Ovary (tissue), 7 donors: ENCODE measurements at regions not wholly inside any gene's neighbourhood (a gene's known extent, or its start where the extent isn't known, plus 50 kb on each side); places are given as distances from the start of the nearest gene placed in this dataset.
"Not testable (repeated sequence)": the region's sequence is repeated elsewhere in the genome, so short reads cannot be mapped to it uniquely, and the experiment has no call there.

Source experiments
- DNase-seq, 5 donors: peaks; one replicate each; pipeline ENCODE4 v3.0.0-alpha.2; 2019 to 2020
- H3K27ac ChIP-seq, 2 donors: fragments of 200-600 bp; one replicate each; pipeline versions ENCODE4 v1.5.1 to v1.8.0; 2019 to 2022
- H3K27me3 ChIP-seq: fragments of 200-600 bp; one replicate; pipeline ENCODE4 v1.8.0; 2022
- H3K36me3 ChIP-seq: fragments of 200-600 bp; sonication (generic); one replicate; pipeline ENCODE4 v1.5.1; 2019
- H3K4me1 ChIP-seq: one replicate; pipeline ENCODE4 v1.8.1; 2013; ENCODE audit warnings: mild to moderate bottlenecking, moderate library complexity; ENCODE audit not compliant: insufficient read depth
- H3K4me3 ChIP-seq: fragments of 200-600 bp; sonication (generic); one replicate; pipeline ENCODE4 v1.5.1; 2017
- H3K9me3 ChIP-seq, 2 donors: fragments of 200-600 bp in 1 of 2; sonication (generic) in 1 of 2; one replicate each; pipeline versions ENCODE4 v1.5.1 to v1.8.1; 2013 to 2019; ENCODE audit warnings: mild to moderate bottlenecking in 1 of 2, moderate library complexity in 1 of 2
- CTCF ChIP-seq, 3 donors: fragments of 450-650 bp in 2 of 3; fragments of 200-600 bp in 1 of 3; IDR thresholded peaks; one replicate each; pipeline versions ENCODE4 v1.5.1 to v1.8.0; 2016 to 2022; ENCODE audit warnings: antibody characterized with exemption in 3 of 3, mild to moderate bottlenecking in 1 of 3
- EP300 ChIP-seq: sonication (generic); formaldehyde crosslinking; IDR thresholded peaks from one replicate; pipeline ENCODE4 v1.6.1; 2017; ENCODE audit warnings: antibody characterized with exemption
- POLR2A ChIP-seq: fragments of 450-650 bp; IDR thresholded peaks from one replicate; pipeline ENCODE4 v1.6.1; 2017; ENCODE audit warnings: antibody characterized with exemption, mild to moderate bottlenecking, moderate library complexity
- WGBS, 3 donors: extraction: QIAGEN DNeasy Blood & Tissue Kit in 1 of 3; methylation state at CpG; one replicate each; pipeline versions ENCODE4 v1.1.5 to v1.1.7; 2013 to 2017; 5-methylcytosine and 5-hydroxymethylcytosine counted together
- intact Hi-C, 4 donors: fragments of 100-400 bp; cut with DNase I; formaldehyde crosslinking; loops; one replicate each; pipeline versions ENCODE4 v1.11.0 to v1.15.1; 2022 to 2023
- donor health status: DM: no; HTN: no; CAD: no; lungs with moderate emphysema.
- donor health status: DM: no; HTN: no; CAD: no.
- donor health status: Bipolar disorder and iron deficiency.
- donor health status: DM: no; HTN: no; CAD: no.
- donor health status: DM: yes; HTN: yes; CAD: no.

- Histone ChIP-seq H3K4me1 (no peaks in the 10 kb centered on the region), H3K27me3 (no peaks in the 10 kb centered on the region), H3K36me3 (no peaks in the 10 kb centered on the region), H3K27ac (no peak overlapping the region), H3K4me3 (no peak overlapping the region), H3K9me3 (no peaks in the 10 kb centered on the region)
- DNase-seq = no peak
- TF ChIP-seq POLR2A (no peak), CTCF (IDR thresholded peaks at IDR 0.05) (no peak), EP300 (no peak)
- 82 to 90% (median 82%) methylated on average over 3 of the region's 3 CpGs for WGBS, 3 donors
- intact Hi-C loops = no loop called here
These were observed 81.1 kb upstream of the ESRRB start for GRCh38 chr14:76294876-76295275.

GRCh38 chr14:76298896-76299295 lies 77.0 kb upstream of the ESRRB start:
- no peak for TF ChIP-seq CTCF (IDR thresholded peaks at IDR 0.05)
- TF ChIP-seq POLR2A = no peak
- no peak for TF ChIP-seq EP300
- Histone ChIP-seq H3K4me3 (no peak overlapping the region), H3K9me3 (no peaks in the 10 kb centered on the region), H3K36me3 (no peaks in the 10 kb centered on the region), H3K4me1 (no peaks in the 10 kb centered on the region), H3K27ac (no peak overlapping the region), H3K27me3 (no peaks in the 10 kb centered on the region)
- no peak for DNase-seq
- WGBS, 3 donors = 88 to 92% (median 90%) methylated on average over 5 of the region's 5 CpGs
- intact Hi-C loops = no loop called here

- H3K27me3 ChIP-seq, H3K4me3 ChIP-seq, H3K4me1 ChIP-seq, DNase-seq, H3K36me3 ChIP-seq, H3K9me3 ChIP-seq, intact Hi-C loops, H3K27ac ChIP-seq: not testable (repeated sequence)
- 77 to 81% (median 78%) methylated on average over 7 of the region's 7 CpGs for WGBS, 3 donors
These were observed 72.7 kb upstream of the ESRRB start for GRCh38 chr14:76303188-76303587.

GRCh38 chr14:76304536-76305267 lies 71.2 kb upstream of the ESRRB start:
- TF ChIP-seq CTCF (IDR thresholded peaks at IDR 0.05) = no peak
- no peak for TF ChIP-seq POLR2A
- no peak for TF ChIP-seq EP300
- intact Hi-C loops = no loop called here
- H3K36me3 ChIP-seq = no peaks in the 10 kb centered on the region
- H3K4me3 ChIP-seq = no peak overlapping the region
- WGBS, 3 donors = 77 to 81% (median 78%) methylated on average over 7 of the region's 7 CpGs
- H3K27ac ChIP-seq = no peak overlapping the region
- no peaks in the 10 kb centered on the region for H3K4me1 ChIP-seq
- H3K27me3 ChIP-seq = no peaks in the 10 kb centered on the region
- no peak for DNase-seq
- H3K9me3 ChIP-seq = no peaks in the 10 kb centered on the region

GRCh38 chr14:76305268-76305826 lies 70.6 kb upstream of the ESRRB start:
- Histone ChIP-seq H3K9me3 (no peaks in the 10 kb centered on the region), H3K27me3 (no peaks in the 10 kb centered on the region), H3K4me1 (no peaks in the 10 kb centered on the region), H3K27ac (no peak overlapping the region), H3K4me3 (no peak overlapping the region), H3K36me3 (no peaks in the 10 kb centered on the region)
- intact Hi-C loops = no loop called here
- WGBS, 3 donors = 44 to 52% (median 46%) methylated on average over 11 of the region's 11 CpGs
- no peak for DNase-seq
- no peak for TF ChIP-seq EP300
- no peak for TF ChIP-seq POLR2A
- no peak for TF ChIP-seq CTCF (IDR thresholded peaks at IDR 0.05)
